NCI-H2107 treated with DMSO at 0.1 percent for 48 hours (cell line): ENCODE measurements at regions not wholly inside any gene's neighbourhood (a gene's known extent, or its start where the extent isn't known, plus 50 kb on each side); places are given as distances from the start of the nearest gene placed in this dataset.

Experiments used
- DNase-seq: peaks from one replicate; lab custom pipeline; 2025; ENCODE audit not compliant: unreplicated experiment; lab: John Stamatoyannopoulos, UW

GRCh38 chrX:144790148-144790547 lies 457.2 kb upstream of the SPANXN1 start:
- DNase-seq, result no peak

GRCh38 chrX:144791298-144791697 lies 456.0 kb upstream of the SPANXN1 start:
- DNase-seq, result no peak

- no peak for DNase-seq
These were observed 448.3 kb upstream of the SPANXN1 start for GRCh38 chrX:144798972-144799371.

- DNase-seq, result no peak
These were observed 445.5 kb upstream of the SPANXN1 start for GRCh38 chrX:144801786-144802185.

- DNase-seq, result no peak
These were observed 438.3 kb upstream of the SPANXN1 start for GRCh38 chrX:144809025-144809424.

- no peak for DNase-seq
These were observed 436.8 kb upstream of the SPANXN1 start for GRCh38 chrX:144810539-144810938.

GRCh38 chrX:144819406-144819805 lies 427.9 kb upstream of the SPANXN1 start:
- no peak for DNase-seq

GRCh38 chrX:144840616-144841015 lies 406.7 kb upstream of the SPANXN1 start:
- no peak for DNase-seq

GRCh38 chrX:144849141-144849540 lies 398.2 kb upstream of the SPANXN1 start:
- DNase-seq, result no peak

- peak; percentile 1 for DNase-seq
These were observed 351.0 kb upstream of the SPANXN1 start for GRCh38 chrX:144896323-144896722.

GRCh38 chrX:144901521-144901920 lies 345.8 kb upstream of the SPANXN1 start:
- DNase-seq, result no peak

- DNase-seq, result no peak
These were observed 330.5 kb upstream of the SPANXN1 start for GRCh38 chrX:144916785-144917184.

- no peak for DNase-seq
These were observed 328.4 kb upstream of the SPANXN1 start for GRCh38 chrX:144918936-144919335.

GRCh38 chrX:144946666-144947065 lies 300.6 kb upstream of the SPANXN1 start:
- no peak for DNase-seq
